Neural crest cell (in vitro differentiated cells): ENCODE measurements at regions not wholly inside any gene's neighbourhood (a gene's known extent, or its start where the extent isn't known, plus 50 kb on each side); places are given as distances from the start of the nearest gene placed in this dataset.

ENCODE experiments used
- DNase-seq: peaks from one replicate; pipeline ENCODE4 v3.0.0; 2021; ENCODE audit warnings: low read depth, mixed read lengths, low spot score
- H3K27ac Mint-ChIP-seq: one replicate; pipeline ENCODE4 v1.8.0; 2021; ENCODE audit warnings: mild to moderate bottlenecking, mixed read lengths; ENCODE audit not compliant: unreplicated experiment
- H3K27me3 Mint-ChIP-seq: 2 replicates; pipeline ENCODE4 v1.8.0; 2021; ENCODE audit warnings: low read depth, mild to moderate bottlenecking, mixed read lengths
- H3K36me3 Mint-ChIP-seq: 2 replicates; pipeline ENCODE4 v1.8.0; 2021; ENCODE audit warnings: low read depth, mild to moderate bottlenecking, mixed read lengths
- H3K4me1 Mint-ChIP-seq: 2 replicates; pipeline ENCODE4 v1.8.0; 2021; ENCODE audit warnings: mixed read lengths
- H3K4me3 Mint-ChIP-seq: one replicate; pipeline ENCODE4 v1.8.0; 2021; ENCODE audit warnings: mild to moderate bottlenecking, mixed read lengths
- H3K9me3 Mint-ChIP-seq: 2 replicates; pipeline ENCODE4 v1.8.0; 2021; ENCODE audit warnings: mixed read lengths
- TF ChIP-seq, protein P1 (sequence below): fragments of 200-600 bp; sonication (generic); conservative IDR thresholded peaks from 2 replicates; pipeline ENCODE4 v1.5.0; 2021; ENCODE audit warnings: antibody characterized with exemption, mild to moderate bottlenecking

DNA sequence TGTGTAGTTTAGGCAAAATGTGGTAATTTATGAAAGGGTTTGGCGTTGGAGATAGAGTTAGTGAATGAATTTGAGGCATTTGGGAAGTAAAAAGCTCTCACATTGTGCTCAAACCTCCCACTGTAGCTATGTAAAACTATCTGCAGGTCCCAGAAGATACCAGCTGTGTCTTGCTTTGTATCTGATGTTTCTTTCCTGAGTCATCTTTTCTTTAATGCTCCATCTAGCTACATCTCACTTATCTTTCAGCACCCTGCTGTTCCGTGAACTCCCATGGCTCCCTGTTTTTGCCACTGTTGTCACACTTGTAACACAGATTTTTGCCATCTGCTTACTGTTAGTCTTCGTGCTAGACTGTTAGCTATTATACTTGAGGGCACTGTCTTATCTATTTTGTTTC, 253.1 kb downstream of the NPR3 start:
- H3K4me1 Mint-ChIP-seq: no peaks in the 10 kb centered on the region

DNA sequence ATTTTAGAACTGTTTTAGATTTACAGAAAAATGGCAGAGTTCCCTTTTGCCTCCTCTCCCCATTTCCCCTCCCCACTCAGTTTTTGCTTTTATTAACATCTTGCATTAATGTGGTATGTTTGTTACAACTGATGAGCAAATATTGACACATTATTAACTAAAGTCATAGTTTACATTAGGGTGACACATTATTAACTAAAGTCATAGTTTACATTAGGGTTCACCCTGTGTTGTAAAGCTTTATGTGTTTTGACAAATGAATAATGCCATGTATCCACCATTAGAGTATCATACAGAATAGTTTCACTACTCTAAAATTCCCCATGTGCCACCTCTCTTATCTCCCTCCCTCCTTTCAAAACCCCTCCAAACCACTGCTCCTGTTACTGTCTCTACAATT, 262.5 kb downstream of the NPR3 start:
- no peak overlapping the region for H3K27ac Mint-ChIP-seq
- no peaks in the 10 kb centered on the region for H3K4me1 Mint-ChIP-seq
- no peak for DNase-seq
- no peak overlapping the region for H3K4me3 Mint-ChIP-seq
- H3K27me3 Mint-ChIP-seq: no peaks in the 10 kb centered on the region
- H3K9me3 Mint-ChIP-seq: no peaks in the 10 kb centered on the region
- TF ChIP-seq, protein P1, sequence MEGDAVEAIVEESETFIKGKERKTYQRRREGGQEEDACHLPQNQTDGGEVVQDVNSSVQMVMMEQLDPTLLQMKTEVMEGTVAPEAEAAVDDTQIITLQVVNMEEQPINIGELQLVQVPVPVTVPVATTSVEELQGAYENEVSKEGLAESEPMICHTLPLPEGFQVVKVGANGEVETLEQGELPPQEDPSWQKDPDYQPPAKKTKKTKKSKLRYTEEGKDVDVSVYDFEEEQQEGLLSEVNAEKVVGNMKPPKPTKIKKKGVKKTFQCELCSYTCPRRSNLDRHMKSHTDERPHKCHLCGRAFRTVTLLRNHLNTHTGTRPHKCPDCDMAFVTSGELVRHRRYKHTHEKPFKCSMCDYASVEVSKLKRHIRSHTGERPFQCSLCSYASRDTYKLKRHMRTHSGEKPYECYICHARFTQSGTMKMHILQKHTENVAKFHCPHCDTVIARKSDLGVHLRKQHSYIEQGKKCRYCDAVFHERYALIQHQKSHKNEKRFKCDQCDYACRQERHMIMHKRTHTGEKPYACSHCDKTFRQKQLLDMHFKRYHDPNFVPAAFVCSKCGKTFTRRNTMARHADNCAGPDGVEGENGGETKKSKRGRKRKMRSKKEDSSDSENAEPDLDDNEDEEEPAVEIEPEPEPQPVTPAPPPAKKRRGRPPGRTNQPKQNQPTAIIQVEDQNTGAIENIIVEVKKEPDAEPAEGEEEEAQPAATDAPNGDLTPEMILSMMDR: no peak
- H3K36me3 Mint-ChIP-seq: no peaks in the 10 kb centered on the region

More for the DNA sequence above, 253.1 kb downstream of the NPR3 start:
- H3K36me3 Mint-ChIP-seq: no peaks in the 10 kb centered on the region
- H3K27ac Mint-ChIP-seq: no peak overlapping the region
- TF ChIP-seq, protein P1: no peak
- no peak for DNase-seq
- H3K27me3 Mint-ChIP-seq: no peaks in the 10 kb centered on the region
- peaks cover 6% of the 10 kb centered on the region for H3K9me3 Mint-ChIP-seq
- H3K4me3 Mint-ChIP-seq: no peak overlapping the region

DNA sequence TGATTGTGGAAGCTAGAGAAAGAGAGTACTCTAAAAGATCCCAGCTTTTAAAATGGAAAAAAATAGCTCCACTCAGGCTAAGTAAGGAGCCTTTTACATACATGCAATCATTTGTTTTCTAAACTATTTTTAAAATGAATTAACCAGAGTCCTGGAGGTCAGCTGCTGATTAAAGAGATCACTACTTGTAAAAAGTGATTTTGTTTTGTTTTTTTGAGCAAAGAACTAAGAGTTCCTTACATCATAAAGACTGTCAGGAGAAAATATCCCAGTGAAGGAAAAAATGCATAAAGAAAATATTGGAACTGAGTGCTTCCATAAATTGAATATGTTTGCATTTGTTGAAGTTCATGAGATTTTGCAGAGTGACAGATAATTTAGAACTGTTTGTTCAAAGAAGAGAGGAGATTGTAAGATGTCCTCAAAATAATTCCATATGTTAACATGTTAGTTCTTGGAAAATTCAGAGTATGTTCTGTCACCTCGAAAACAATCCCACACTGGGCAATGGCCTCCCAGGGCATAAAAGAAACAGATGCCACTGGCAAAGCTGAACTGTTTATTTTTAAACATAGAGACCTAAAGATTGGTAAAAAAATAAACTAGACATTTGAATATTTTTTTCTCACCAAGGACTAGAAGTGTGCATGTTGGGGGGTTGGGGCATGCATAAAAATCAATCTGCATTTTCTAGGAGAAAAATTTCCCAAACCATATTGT, 264.7 kb downstream of the NPR3 start:
- TF ChIP-seq, protein P1: no peak
- Mint-ChIP-seq H3K27ac (no peak overlapping the region), H3K4me1 (no peaks in the 10 kb centered on the region), H3K27me3 (no peaks in the 10 kb centered on the region), H3K9me3 (no peaks in the 10 kb centered on the region), H3K4me3 (no peak overlapping the region), H3K36me3 (no peaks in the 10 kb centered on the region)
- no peak for DNase-seq

DNA sequence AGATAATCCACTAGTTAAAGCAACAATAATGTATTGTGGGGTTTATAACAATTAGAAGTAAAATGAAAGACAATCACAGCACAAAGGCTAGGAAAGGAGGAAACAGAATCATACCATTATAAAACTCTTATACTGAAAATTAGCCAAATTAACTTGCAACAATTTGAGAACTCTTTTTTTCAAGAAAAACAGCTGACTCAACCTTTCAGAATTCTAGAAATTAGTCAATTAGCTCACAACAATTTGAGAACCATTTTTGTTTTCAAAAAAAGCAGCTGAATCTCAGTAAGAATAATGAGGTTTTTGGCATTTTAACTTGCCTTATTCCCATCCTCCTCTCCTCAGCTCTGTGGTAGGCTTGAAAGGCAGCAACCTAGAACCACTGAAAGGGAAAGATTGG, 269.9 kb downstream of the NPR3 start:
- no peaks in the 10 kb centered on the region for H3K4me1 Mint-ChIP-seq
- TF ChIP-seq, protein P1: no peak
- H3K4me3 Mint-ChIP-seq: no peak overlapping the region
- no peaks in the 10 kb centered on the region for H3K27me3 Mint-ChIP-seq
- peaks cover 3% of the 10 kb centered on the region for H3K9me3 Mint-ChIP-seq
- no peak for DNase-seq
- H3K36me3 Mint-ChIP-seq: no peaks in the 10 kb centered on the region
- no peak overlapping the region for H3K27ac Mint-ChIP-seq

DNA sequence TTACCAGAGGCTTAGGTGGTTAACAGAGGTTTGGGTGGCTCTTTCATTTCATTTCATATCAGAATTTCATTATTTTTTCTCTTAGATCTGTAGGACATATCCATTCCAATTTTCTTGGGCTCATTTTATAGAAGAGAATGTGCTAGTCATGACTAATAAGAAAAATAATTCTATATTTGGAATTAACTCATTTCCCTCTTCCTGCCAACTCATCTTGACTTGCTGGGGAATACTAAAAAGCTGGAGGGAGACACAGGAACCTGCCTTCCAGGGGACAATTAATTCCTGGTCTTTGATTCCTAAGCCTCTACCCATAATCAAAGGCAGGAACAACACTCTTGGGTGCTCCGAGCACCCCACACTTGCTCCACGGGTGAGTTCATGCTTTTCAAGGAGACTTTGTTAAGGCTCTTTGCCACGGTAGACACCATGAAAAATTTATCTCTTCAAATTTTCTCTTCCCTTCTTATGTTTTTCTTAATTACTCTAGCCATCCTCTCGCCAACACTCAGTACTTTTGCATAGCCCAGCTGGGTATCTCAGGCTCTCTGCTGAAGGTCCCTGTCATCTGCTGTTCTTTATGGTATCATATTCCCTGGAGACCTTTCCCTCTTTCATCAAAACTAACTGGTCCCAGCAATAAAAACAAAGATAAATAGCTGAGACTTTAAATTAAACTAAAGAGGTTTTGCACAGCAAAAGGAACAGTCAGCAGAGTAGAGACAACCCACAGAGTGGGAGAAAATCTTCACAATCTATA, 273.9 kb downstream of the NPR3 start:
- peaks cover 3% of the 10 kb centered on the region for H3K9me3 Mint-ChIP-seq
- no peak overlapping the region for H3K4me3 Mint-ChIP-seq
- H3K36me3 Mint-ChIP-seq: no peaks in the 10 kb centered on the region
- no peak overlapping the region for H3K27ac Mint-ChIP-seq
- TF ChIP-seq, protein P1: no peak
- no peaks in the 10 kb centered on the region for H3K4me1 Mint-ChIP-seq
- no peak for DNase-seq
- H3K27me3 Mint-ChIP-seq: no peaks in the 10 kb centered on the region
